GM23248 (cell line): ENCODE measurements at regions not wholly inside any gene's neighbourhood (a gene's known extent, or its start where the extent isn't known, plus 50 kb on each side); places are given as distances from the start of the nearest gene placed in this dataset.

Experiments used
- DNase-seq: peaks from one replicate; pipeline ENCODE4 v3.0.0-alpha.2; 2015
- H2AFZ ChIP-seq: fragments of 200-600 bp; sonication (generic); 2 replicates; pipeline ENCODE4 v1.6.1; 2016; ENCODE audit warnings: antibody characterized with exemption
- H3F3A ChIP-seq: fragments of 200-600 bp; sonication (generic); 2 replicates; pipeline ENCODE4 v1.6.1; 2016; ENCODE audit warnings: mild to moderate bottlenecking, antibody characterized with exemption, mixed run types; ENCODE audit not compliant: insufficient read depth
- H3K27ac ChIP-seq: fragments of 200-600 bp; sonication (generic); 2 replicates; pipeline ENCODE4 v1.5.1; 2016; ENCODE audit warnings: mild to moderate bottlenecking
- H3K27me3 ChIP-seq: fragments of 200-600 bp; sonication (generic); replicated peaks from 2 replicates; pipeline ENCODE4 v1.6.1; 2016; ENCODE audit warnings: mild to moderate bottlenecking; ENCODE audit not compliant: insufficient read depth
- H3K36me3 ChIP-seq: fragments of 200-600 bp; sonication (generic); 2 replicates; pipeline ENCODE4 v1.6.1; 2016; ENCODE audit warnings: low read depth, mild to moderate bottlenecking
- H3K4me1 ChIP-seq: fragments of 200-600 bp; sonication (generic); 2 replicates; pipeline ENCODE4 v1.6.1; 2016; ENCODE audit warnings: mild to moderate bottlenecking; ENCODE audit not compliant: insufficient read depth
- H3K4me2 ChIP-seq: fragments of 200-600 bp; sonication (generic); one replicate; pipeline ENCODE4 v1.6.1; 2016; ENCODE audit warnings: mild to moderate bottlenecking; ENCODE audit not compliant: unreplicated experiment
- H3K4me3 ChIP-seq: fragments of 200-600 bp; sonication (generic); 2 replicates; pipeline ENCODE4 v1.5.1; 2016; ENCODE audit warnings: mild to moderate bottlenecking
- H3K79me2 ChIP-seq: fragments of 200-600 bp; sonication (generic); 2 replicates; pipeline ENCODE4 v1.6.1; 2016; ENCODE audit warnings: mild to moderate bottlenecking; ENCODE audit not compliant: insufficient read depth
- H3K9ac ChIP-seq: fragments of 200-600 bp; sonication (generic); 2 replicates; pipeline ENCODE4 v1.6.1; 2016; ENCODE audit warnings: mild to moderate bottlenecking
- H3K9me2 ChIP-seq: fragments of 200-600 bp; sonication (generic); 2 replicates; pipeline ENCODE4 v1.6.1; 2016; ENCODE audit warnings: mixed run types, mild to moderate bottlenecking, moderate library complexity; ENCODE audit not compliant: insufficient read depth
- H3K9me3 ChIP-seq: fragments of 200-600 bp; sonication (generic); one replicate; pipeline ENCODE4 v1.6.1; 2017; ENCODE audit warnings: low read depth
- H4K20me1 ChIP-seq: fragments of 200-600 bp; sonication (generic); 2 replicates; pipeline ENCODE4 v1.6.0; 2016; ENCODE audit not compliant: insufficient read depth
- EZH2 ChIP-seq: fragments of 200-600 bp; sonication (generic); IDR thresholded peaks from 2 replicates; pipeline ENCODE4 v1.6.1; 2018; ENCODE audit warnings: antibody characterized with exemption, mild to moderate bottlenecking; ENCODE audit not compliant: insufficient read depth, poor library complexity, severe bottlenecking
- EZH2phosphoT487 ChIP-seq: fragments of 200-600 bp; sonication (generic); IDR thresholded peaks from 2 replicates; pipeline ENCODE4 v1.6.1; 2018; ENCODE audit warnings: antibody characterized with exemption, moderate library complexity, mild to moderate bottlenecking, low read depth; ENCODE audit not compliant: insufficient read depth
- WGBS, 2 experiments: methylation state at CpG; one replicate each; pipeline ENCODE4 v1.1.6; 2015 to 2017; ENCODE audit warnings: low lambda C conversion rate in 2 of 2, low coverage in 1 of 2; ENCODE audit errors: missing lambda C conversion rate in 2 of 2; 5-methylcytosine and 5-hydroxymethylcytosine counted together
- in situ Hi-C: fragments of 300-500 bp; cut with MboI; formaldehyde crosslinking; loops from 2 replicates; pipeline ENCODE4 v1.15.0; 2020

GRCh38 chr6:12606616-12607015, 110.0 kb upstream of the PHACTR1 start:
- Histone ChIP-seq H3K9ac (no peak overlapping the region), H3K27ac (no peak overlapping the region), H3K27me3 (no peaks in the 10 kb centered on the region), H3K79me2 (no peaks in the 10 kb centered on the region), H3K4me1 (peaks cover 29% of the 10 kb centered on the region), H3F3A (peaks cover 23% of the 10 kb centered on the region), H3K9me2 (no peaks in the 10 kb centered on the region), H3K36me3 (no peaks in the 10 kb centered on the region), H3K9me3 (no peaks in the 10 kb centered on the region), H4K20me1 (no peaks in the 10 kb centered on the region), H3K4me3 (no peak overlapping the region), H3K4me2 (no peak overlapping the region), H2AFZ (no peak overlapping the region)
- DNase-seq: no peak
- in situ Hi-C loops: loop anchor here (10.0 kb wide), 2 partner anchors 312 to 1022 kb away; partner anchors contain the start of gene EDN1
- 89 to 96% methylated on average over 6 of the region's 6 CpGs for WGBS, 2 experiments
- TF ChIP-seq EZH2phosphoT487 (no peak), EZH2 (no peak)

- Histone ChIP-seq H3K9me3 (no peaks in the 10 kb centered on the region), H3K36me3 (no peaks in the 10 kb centered on the region), H3K4me2 (peak overlapping the region; percentile 33), H3K79me2 (no peaks in the 10 kb centered on the region), H3K27me3 (no peaks in the 10 kb centered on the region), H3K4me1 (peaks cover 15% of the 10 kb centered on the region), H4K20me1 (no peaks in the 10 kb centered on the region), H3F3A (peaks cover 20% of the 10 kb centered on the region), H3K9me2 (no peaks in the 10 kb centered on the region), H3K27ac (peak overlapping the region; percentile 3; the same call in 1 of the 2 replicates), H3K4me3 (no peak overlapping the region; the same call in 1 of the 2 replicates), H3K9ac (no peak overlapping the region), H2AFZ (peak overlapping the region; percentile 20; the same call in 1 of the 2 replicates)
- peak; percentile 44 for DNase-seq
- 61 to 63% methylated on average over 8 of the region's 8 CpGs for WGBS, 2 experiments
- in situ Hi-C loops: loop anchor here (10.0 kb wide), 2 partner anchors 313 to 1023 kb away; partner anchors contain the start of gene EDN1
- TF ChIP-seq EZH2phosphoT487 (no peak), EZH2 (no peak)
These were observed 108.3 kb upstream of the PHACTR1 start for GRCh38 chr6:12608016-12608860.

- Histone ChIP-seq H3K4me3 (no peak overlapping the region), H3K4me2 (peak overlapping the region; percentile 33), H3K36me3 (no peaks in the 10 kb centered on the region), H3K9me2 (no peaks in the 10 kb centered on the region), H4K20me1 (no peaks in the 10 kb centered on the region), H3K4me1 (peaks cover 16% of the 10 kb centered on the region), H3K79me2 (no peaks in the 10 kb centered on the region), H3K9ac (no peak overlapping the region), H3F3A (peaks cover 19% of the 10 kb centered on the region), H3K27me3 (no peaks in the 10 kb centered on the region), H2AFZ (peak overlapping the region; percentile 20; the same call in 1 of the 2 replicates), H3K9me3 (no peaks in the 10 kb centered on the region), H3K27ac (no peak overlapping the region)
- WGBS, 2 experiments: 84% methylated on average over 3 of the region's 3 CpGs
- no peak for DNase-seq
- in situ Hi-C loops: loop anchor here (10.0 kb wide), 2 partner anchors 314 to 1024 kb away; partner anchors contain the start of gene EDN1
- TF ChIP-seq EZH2phosphoT487 (no peak), EZH2 (no peak)
These were observed 107.7 kb upstream of the PHACTR1 start for GRCh38 chr6:12608874-12609273.

- DNase-seq: no peak
- Histone ChIP-seq H3K79me2 (no peaks in the 10 kb centered on the region), H2AFZ (no peak overlapping the region), H3K27ac (no peak overlapping the region), H4K20me1 (no peaks in the 10 kb centered on the region), H3K9me2 (no peaks in the 10 kb centered on the region), H3F3A (peaks cover 19% of the 10 kb centered on the region), H3K9me3 (no peaks in the 10 kb centered on the region), H3K9ac (no peak overlapping the region), H3K27me3 (no peaks in the 10 kb centered on the region), H3K4me3 (no peak overlapping the region), H3K36me3 (no peaks in the 10 kb centered on the region), H3K4me1 (peaks cover 22% of the 10 kb centered on the region), H3K4me2 (no peak overlapping the region)
- in situ Hi-C loops: loop anchor here (10.0 kb wide), 2 partner anchors 315 to 1025 kb away; partner anchors contain the start of gene EDN1
- no peak for TF ChIP-seq EZH2phosphoT487
- no peak for TF ChIP-seq EZH2
- WGBS, 2 experiments: 81% methylated on average over 3 of the region's 3 CpGs
These were observed 106.8 kb upstream of the PHACTR1 start for GRCh38 chr6:12609751-12610150.
